ENCODE measurements at regions not wholly inside any gene's neighbourhood (a gene's known extent, or its start where the extent isn't known, plus 50 kb on each side); places are given as distances from the start of the nearest gene placed in this dataset.
A peak's percentile ranks its signal among the peaks of the same experiment; 100 is the strongest.
"Not testable (repeated sequence)": the region's sequence is repeated elsewhere in the genome, so short reads cannot be mapped to it uniquely, and the experiment has no call there.

DNA sequence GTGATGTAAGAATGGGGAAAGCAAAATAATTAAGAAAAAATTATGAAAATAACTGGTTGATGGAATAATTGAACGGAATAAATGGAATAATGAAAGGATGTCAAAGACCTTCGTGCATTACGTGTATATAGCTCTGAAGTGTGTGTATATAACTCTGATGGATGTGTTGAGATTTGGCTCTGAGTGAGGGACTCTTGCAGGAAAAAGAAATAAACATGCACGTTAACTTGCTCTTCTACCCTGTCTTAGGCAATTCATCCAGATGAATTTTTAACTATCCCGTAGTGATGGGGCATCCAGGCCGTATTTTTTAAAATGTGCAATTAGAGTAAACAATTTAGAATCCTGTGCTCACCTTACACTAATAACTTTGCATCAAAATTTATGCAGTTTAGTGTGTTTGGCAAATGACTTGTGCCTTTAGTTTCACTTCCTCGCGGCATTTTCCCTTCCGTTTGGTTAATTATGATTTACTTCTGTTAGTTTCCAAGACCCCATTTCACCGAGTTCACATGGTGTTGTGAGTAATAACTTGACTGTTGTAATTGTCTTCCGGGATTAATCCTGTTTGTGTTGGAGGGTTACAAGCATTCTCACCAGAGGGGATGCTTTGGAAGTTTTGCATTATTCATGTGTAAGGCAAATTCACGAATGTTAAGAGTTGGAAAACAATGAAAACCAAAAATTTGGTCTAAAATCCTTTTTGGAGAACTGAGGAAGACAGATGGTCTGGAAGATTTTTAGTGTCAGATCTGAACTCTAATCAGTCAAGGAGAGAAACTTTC lies 256.5 kb upstream of the FAT1 start:
- DNase-seq (ENCODE audit: low read depth, low spot score): no peak

DNA sequence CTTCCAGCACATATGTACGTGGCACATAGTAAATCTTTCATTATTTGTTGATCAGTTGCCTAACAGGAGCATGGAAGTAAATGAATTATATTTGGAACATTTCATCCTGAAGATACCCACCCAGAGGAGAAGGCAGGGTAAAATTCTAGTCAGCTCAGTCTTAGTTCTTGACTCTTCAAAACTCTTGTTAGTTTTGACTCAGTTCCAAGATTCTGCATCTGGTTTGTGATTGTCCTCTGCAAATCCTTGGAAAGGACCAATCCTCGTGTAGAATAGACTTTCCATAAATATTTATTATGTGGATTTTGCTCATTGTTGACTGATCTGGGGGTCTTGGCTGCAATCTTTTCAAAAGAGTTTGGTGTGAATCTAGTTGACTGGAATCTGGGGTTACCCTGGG lies 257.5 kb upstream of the FAT1 start:
- no peak for DNase-seq (ENCODE audit: low read depth, low spot score)

GRCh38 chr4:186982160-186982559 lies 258.5 kb upstream of the FAT1 start:
- DNase-seq (ENCODE audit: low read depth, low spot score): no peak

- no peak for DNase-seq (ENCODE audit: low read depth, low spot score)
Observed at GRCh38 chr4:186984105-186984644, 260.5 kb upstream of the FAT1 start.

DNA sequence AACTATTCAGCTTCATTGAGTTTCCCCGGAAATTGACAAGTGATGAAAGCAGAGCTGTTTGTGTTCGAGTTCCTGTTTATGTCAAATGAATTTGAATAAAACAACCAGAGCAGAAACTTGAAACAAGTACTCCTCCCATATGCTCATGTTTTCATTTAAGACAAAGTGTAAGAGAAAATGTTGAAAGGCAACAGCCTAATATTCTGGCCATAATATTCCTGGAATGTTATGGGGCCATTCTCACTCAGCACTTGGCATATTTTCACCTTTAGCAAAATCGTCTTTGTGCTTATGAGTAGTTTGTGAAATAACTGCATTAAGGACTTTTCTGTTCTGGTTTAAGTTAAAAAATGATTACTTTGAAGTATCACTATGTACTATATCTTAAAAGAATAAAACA lies 276.0 kb upstream of the FAT1 start:
- no peak for DNase-seq (ENCODE audit: low read depth, low spot score)

DNA sequence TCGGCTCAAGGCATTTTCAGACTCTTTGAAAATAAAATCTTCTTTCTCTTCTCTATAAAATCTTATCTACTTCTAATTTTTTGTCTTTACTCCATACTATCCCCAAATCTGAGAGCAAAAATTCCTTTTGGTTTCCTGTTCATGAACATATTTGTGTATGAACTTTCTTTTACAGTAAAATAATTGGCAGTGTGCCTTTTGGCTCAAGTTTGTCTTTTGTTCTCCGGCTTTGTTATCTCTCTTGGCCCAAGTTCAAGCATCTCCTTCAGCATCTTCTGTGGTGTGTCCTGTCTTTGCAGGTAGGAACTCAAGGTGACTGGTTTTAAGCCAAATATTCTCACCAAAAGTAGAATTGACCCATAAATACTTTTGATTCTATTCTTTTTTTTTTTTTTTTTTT lies 276.6 kb upstream of the FAT1 start:
- no peak for DNase-seq (ENCODE audit: low read depth, low spot score)

GRCh38 chr4:187002133-187002532 lies 278.5 kb upstream of the FAT1 start:
- DNase-seq (ENCODE audit: low read depth, low spot score): not testable (repeated sequence)

GRCh38 chr4:187004628-187005027 lies 281.0 kb upstream of the FAT1 start:
- DNase-seq (ENCODE audit: low read depth, low spot score): no peak

- DNase-seq (ENCODE audit: low read depth, low spot score): no peak
Observed at GRCh38 chr4:187006189-187006618, 282.5 kb upstream of the FAT1 start.

- no peak for DNase-seq (ENCODE audit: low read depth, low spot score)
Observed at GRCh38 chr4:187010052-187010451, 286.4 kb upstream of the FAT1 start.

GRCh38 chr4:187016101-187016500 lies 292.4 kb upstream of the FAT1 start:
- no peak for DNase-seq (ENCODE audit: low read depth, low spot score)

GRCh38 chr4:187017147-187017546 lies 293.5 kb upstream of the FAT1 start:
- DNase-seq (ENCODE audit: low read depth, low spot score): no peak

GRCh38 chr4:187019896-187020295 lies 296.2 kb upstream of the FAT1 start:
- DNase-seq (ENCODE audit: low read depth, low spot score): peak; percentile 15

- DNase-seq (ENCODE audit: low read depth, low spot score): no peak
Observed at GRCh38 chr4:187020676-187021075, 297.0 kb upstream of the FAT1 start.

- no peak for DNase-seq (ENCODE audit: low read depth, low spot score)
Observed at GRCh38 chr4:187021436-187022205, 298.0 kb upstream of the FAT1 start.

DNA sequence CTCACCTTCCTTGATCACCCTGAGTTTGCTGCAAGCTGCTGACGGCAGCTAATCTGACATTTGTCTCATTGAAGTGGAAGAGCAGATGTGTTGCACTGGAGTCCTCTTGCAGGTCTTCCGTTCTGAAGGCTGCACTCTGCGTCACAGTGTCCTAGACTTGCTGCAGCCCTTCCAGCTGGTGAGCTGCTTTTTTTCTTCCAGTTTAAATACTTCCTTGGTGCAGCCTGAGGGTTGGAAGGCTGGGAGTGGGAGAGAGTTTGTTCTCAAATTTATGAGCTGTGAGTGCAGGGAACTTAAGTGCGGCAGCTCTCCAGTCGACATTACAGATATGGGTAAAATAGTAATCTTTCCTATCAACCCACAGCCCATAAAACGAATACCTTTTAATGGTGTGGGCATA lies 303.6 kb upstream of the FAT1 start:
- DNase-seq (ENCODE audit: low read depth, low spot score): no peak

DNA sequence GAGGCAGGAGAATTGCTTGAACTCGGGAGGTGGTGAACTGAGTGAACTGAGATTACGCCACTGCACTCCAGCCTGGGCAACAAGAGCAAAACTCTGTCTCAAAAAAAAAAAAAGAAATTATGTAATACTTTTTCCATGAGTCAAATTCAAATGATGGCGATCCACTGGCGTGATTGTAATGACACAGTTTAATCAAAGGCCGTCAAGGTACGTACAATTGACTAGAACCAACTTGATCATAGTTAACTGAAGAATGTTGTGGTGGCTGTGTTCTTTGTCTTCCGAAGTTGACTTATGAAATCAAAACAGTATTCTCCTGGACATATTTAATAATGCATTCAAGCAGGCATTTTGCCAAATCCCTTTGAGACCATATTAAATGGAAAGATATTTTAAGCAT lies 318.6 kb upstream of the FAT1 start:
- no peak for DNase-seq (ENCODE audit: low read depth, low spot score)

- no peak for DNase-seq (ENCODE audit: low read depth, low spot score)
Observed at GRCh38 chr4:187046471-187046870, 322.8 kb upstream of the FAT1 start.

- no peak for DNase-seq (ENCODE audit: low read depth, low spot score)
Observed at GRCh38 chr4:187059021-187059420, 335.4 kb upstream of the FAT1 start.

DNA sequence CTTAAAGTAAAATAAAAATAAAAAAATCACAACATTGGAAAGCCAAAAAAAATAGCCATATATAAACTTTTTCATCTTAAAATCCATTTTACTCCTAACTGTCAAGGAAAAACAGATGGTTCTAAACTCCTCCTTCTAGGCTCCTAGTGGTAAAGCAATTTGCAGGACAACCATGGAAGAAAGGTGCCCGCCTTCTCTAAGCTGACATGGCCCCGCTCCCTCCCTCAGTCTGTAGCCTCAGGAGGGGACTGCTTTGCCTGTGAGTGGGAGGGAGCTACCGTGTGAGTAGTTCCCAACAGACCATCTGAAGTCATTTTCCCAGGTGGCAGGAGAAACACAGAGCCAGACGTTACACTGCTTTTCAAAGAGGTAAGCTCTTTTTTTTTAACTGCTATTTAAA lies 336.2 kb upstream of the FAT1 start:
- no peak for DNase-seq (ENCODE audit: low read depth, low spot score)

DNA sequence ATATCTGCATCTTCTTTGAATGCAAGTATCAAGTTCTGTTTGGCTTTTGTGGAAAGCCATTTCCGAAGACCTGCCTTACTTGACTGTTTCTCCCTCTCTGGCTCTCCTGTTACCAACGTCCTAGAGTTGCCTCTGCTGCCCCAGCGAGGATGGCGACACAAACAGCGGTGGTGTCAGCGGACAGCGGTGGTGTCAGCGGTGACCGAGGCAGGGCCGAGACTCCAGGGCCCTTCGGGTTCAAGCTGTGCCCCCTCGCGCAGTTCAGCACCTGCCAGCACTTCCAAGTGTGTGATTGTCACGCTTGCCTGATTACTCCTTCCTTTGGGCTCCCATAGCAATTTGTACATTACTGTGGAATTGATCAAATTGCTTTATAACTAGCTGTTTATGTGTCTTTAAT lies 336.9 kb upstream of the FAT1 start:
- no peak for DNase-seq (ENCODE audit: low read depth, low spot score)

GRCh38 chr4:187063251-187063650 lies 339.6 kb upstream of the FAT1 start:
- no peak for DNase-seq (ENCODE audit: low read depth, low spot score)

- no peak for DNase-seq (ENCODE audit: low read depth, low spot score)
Observed at GRCh38 chr4:187064033-187064432, 340.4 kb upstream of the FAT1 start.

Measured in iPS DF 19.7 (cell line).